HG02571 (cell line): ENCODE measurements at regions not wholly inside any gene's neighbourhood (a gene's known extent, or its start where the extent isn't known, plus 50 kb on each side); places are given as distances from the start of the nearest gene placed in this dataset.
"Not testable (repeated sequence)": the region's sequence is repeated elsewhere in the genome, so short reads cannot be mapped to it uniquely, and the experiment has no call there.

Experiments
- ATAC-seq: cut with Tn5 transposase; IDR thresholded peaks from one replicate; pipeline ENCODE4 v1.9.1; 2021; ENCODE audit warnings: mild to moderate bottlenecking, moderate library complexity; ENCODE audit not compliant: unreplicated experiment

- not testable (repeated sequence) for ATAC-seq
These were observed 444.8 kb downstream of the ZNF33B start for GRCh38 chr10:42193588-42193987.

- not testable (repeated sequence) for ATAC-seq
These were observed 445.9 kb downstream of the ZNF33B start for GRCh38 chr10:42192450-42192849.

- not testable (repeated sequence) for ATAC-seq
These were observed 450.7 kb downstream of the ZNF33B start for GRCh38 chr10:42187501-42188195.

- ATAC-seq, result not testable (repeated sequence)
These were observed 460.3 kb downstream of the ZNF33B start for GRCh38 chr10:42177793-42178689.

GRCh38 chr10:42177077-42177792 lies 461.1 kb downstream of the ZNF33B start:
- ATAC-seq, result no peak

GRCh38 chr10:42150428-42151061 lies 487.8 kb downstream of the ZNF33B start:
- no peak for ATAC-seq

- ATAC-seq, result no peak
These were observed 488.5 kb downstream of the ZNF33B start for GRCh38 chr10:42149722-42150427.

- ATAC-seq, result no peak
These were observed 489.2 kb downstream of the ZNF33B start for GRCh38 chr10:42149027-42149700.

GRCh38 chr10:42146165-42146564 lies 492.2 kb downstream of the ZNF33B start:
- not testable (repeated sequence) for ATAC-seq

- ATAC-seq, result not testable (repeated sequence)
These were observed 500.3 kb downstream of the ZNF33B start for GRCh38 chr10:42138023-42138422.

GRCh38 chr10:42113158-42113450 lies 525.3 kb downstream of the ZNF33B start:
- ATAC-seq, result no peak

GRCh38 chr10:42112331-42113157 lies 525.8 kb downstream of the ZNF33B start:
- no peak for ATAC-seq

- no peak for ATAC-seq
These were observed 526.6 kb downstream of the ZNF33B start for GRCh38 chr10:42111661-42112330.

GRCh38 chr10:42111076-42111475 lies 527.3 kb downstream of the ZNF33B start:
- no peak for ATAC-seq
